ENCODE measurements at regions not wholly inside any gene's neighbourhood (a gene's known extent, or its start where the extent isn't known, plus 50 kb on each side); places are given as distances from the start of the nearest gene placed in this dataset.

DNA sequence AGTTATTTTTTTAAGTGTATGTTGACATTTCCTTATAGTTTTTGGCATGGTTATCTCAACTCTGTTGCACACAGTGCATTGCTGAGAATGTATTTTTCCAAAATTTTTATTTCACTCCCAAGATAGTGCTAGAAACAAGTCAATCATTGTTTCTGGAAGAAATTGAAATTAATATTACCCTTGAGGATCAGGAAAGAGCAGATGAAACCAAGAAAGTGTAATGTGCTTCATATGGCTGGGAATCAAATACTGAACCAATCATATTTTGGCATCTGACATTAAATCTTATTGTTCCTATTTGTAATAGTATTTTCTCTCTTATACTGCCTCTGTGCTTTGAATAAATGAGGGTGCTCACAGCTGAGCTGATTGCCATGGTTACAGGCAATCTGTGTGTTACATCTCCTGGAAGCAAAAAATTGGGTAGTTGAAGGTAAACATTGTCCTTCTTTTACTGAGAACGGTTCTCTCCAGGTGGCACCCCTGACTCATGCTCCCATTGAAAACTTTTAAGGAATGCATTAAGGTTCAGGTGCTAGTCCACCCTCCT lies 358.2 kb upstream of the NR3C2 start:
- TF ChIP-seq ELF1 (IDR thresholded peaks at IDR 0.05) = no peak
- no peak for TF ChIP-seq CTCF (IDR thresholded peaks at IDR 0.05)
- no peak for TF ChIP-seq RCOR1 (IDR thresholded peaks at IDR 0.05; ENCODE audit: low read length)
- TF ChIP-seq CHD2 (IDR thresholded peaks at IDR 0.05; ENCODE audit: low read length, partially characterized antibody) = no peak
- no peak for TF ChIP-seq FOXJ3 (CRISPR knock-in tag; IDR thresholded peaks at IDR 0.05)
- TF ChIP-seq, protein P1, sequence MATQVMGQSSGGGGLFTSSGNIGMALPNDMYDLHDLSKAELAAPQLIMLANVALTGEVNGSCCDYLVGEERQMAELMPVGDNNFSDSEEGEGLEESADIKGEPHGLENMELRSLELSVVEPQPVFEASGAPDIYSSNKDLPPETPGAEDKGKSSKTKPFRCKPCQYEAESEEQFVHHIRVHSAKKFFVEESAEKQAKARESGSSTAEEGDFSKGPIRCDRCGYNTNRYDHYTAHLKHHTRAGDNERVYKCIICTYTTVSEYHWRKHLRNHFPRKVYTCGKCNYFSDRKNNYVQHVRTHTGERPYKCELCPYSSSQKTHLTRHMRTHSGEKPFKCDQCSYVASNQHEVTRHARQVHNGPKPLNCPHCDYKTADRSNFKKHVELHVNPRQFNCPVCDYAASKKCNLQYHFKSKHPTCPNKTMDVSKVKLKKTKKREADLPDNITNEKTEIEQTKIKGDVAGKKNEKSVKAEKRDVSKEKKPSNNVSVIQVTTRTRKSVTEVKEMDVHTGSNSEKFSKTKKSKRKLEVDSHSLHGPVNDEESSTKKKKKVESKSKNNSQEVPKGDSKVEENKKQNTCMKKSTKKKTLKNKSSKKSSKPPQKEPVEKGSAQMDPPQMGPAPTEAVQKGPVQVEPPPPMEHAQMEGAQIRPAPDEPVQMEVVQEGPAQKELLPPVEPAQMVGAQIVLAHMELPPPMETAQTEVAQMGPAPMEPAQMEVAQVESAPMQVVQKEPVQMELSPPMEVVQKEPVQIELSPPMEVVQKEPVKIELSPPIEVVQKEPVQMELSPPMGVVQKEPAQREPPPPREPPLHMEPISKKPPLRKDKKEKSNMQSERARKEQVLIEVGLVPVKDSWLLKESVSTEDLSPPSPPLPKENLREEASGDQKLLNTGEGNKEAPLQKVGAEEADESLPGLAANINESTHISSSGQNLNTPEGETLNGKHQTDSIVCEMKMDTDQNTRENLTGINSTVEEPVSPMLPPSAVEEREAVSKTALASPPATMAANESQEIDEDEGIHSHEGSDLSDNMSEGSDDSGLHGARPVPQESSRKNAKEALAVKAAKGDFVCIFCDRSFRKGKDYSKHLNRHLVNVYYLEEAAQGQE (IDR thresholded peaks at IDR 0.05; ENCODE audit: low read depth, low read length) = no peak
- no peak for TF ChIP-seq RAD21 (IDR thresholded peaks at IDR 0.05; ENCODE audit: low read length)
- no peak for TF ChIP-seq SMC3 (IDR thresholded peaks at IDR 0.05; ENCODE audit: low read depth, low read length)

All from SK-N-SH (cell line).